GM23338 (cell line): ENCODE measurements at regions not wholly inside any gene's neighbourhood (a gene's known extent, or its start where the extent isn't known, plus 50 kb on each side); places are given as distances from the start of the nearest gene placed in this dataset.

ENCODE experiments used
- ATAC-seq: fragments of 200-7000 bp; cut with Tn5 transposase; 3 replicates; pipeline ENCODE4 v1.9.1; 2020
- DNase-seq: peaks from one replicate; pipeline ENCODE4 v3.0.0-alpha.2; 2015; ENCODE audit warnings: low spot score
- H2AFZ ChIP-seq: fragments of 200-600 bp; sonication (generic); 2 replicates; pipeline ENCODE4 v1.8.0; 2016; ENCODE audit warnings: antibody characterized with exemption, mild to moderate bottlenecking, moderate library complexity
- H3F3A ChIP-seq: fragments of 200-600 bp; sonication (generic); replicated peaks from 2 replicates; pipeline ENCODE4 v1.8.0; 2017; ENCODE audit warnings: antibody characterized with exemption, mixed run types, low read depth
- H3K27ac ChIP-seq: fragments of 200-600 bp; sonication (generic); 2 replicates; pipeline ENCODE4 v1.6.1; 2016; ENCODE audit warnings: low read depth
- H3K27me3 ChIP-seq: fragments of 200-600 bp; sonication (generic); 2 replicates; pipeline ENCODE4 v1.8.0; 2016; ENCODE audit warnings: mild to moderate bottlenecking, mixed run types, moderate library complexity; ENCODE audit not compliant: insufficient read depth
- H3K36me3 ChIP-seq: fragments of 200-600 bp; sonication (generic); 2 replicates; pipeline ENCODE4 v1.8.0; 2016; ENCODE audit warnings: mild to moderate bottlenecking; ENCODE audit not compliant: insufficient read depth
- H3K4me1 ChIP-seq: fragments of 200-600 bp; sonication (generic); 2 replicates; pipeline ENCODE4 v1.8.0; 2016; ENCODE audit warnings: mild to moderate bottlenecking, moderate library complexity; ENCODE audit not compliant: insufficient read depth
- H3K4me2 ChIP-seq: fragments of 200-600 bp; sonication (generic); 2 replicates; pipeline ENCODE4 v1.7.1; 2017; ENCODE audit warnings: mixed run types
- H3K4me3 ChIP-seq: fragments of 200-600 bp; sonication (generic); 2 replicates; pipeline ENCODE4 v1.6.1; 2016; ENCODE audit warnings: mixed run types
- H3K79me2 ChIP-seq: fragments of 200-600 bp; sonication (generic); replicated peaks from 2 replicates; pipeline ENCODE4 v1.8.0; 2017; ENCODE audit warnings: mild to moderate bottlenecking; ENCODE audit not compliant: insufficient read depth
- H3K9me2 ChIP-seq: fragments of 200-600 bp; sonication (generic); 2 replicates; pipeline ENCODE4 v1.8.0; 2017; ENCODE audit not compliant: insufficient read depth
- H4K20me1 ChIP-seq: fragments of 200-600 bp; sonication (generic); replicated peaks from 2 replicates; pipeline ENCODE4 v1.8.0; 2017; ENCODE audit warnings: mild to moderate bottlenecking; ENCODE audit not compliant: insufficient read depth
- H3K27ac Mint-ChIP-seq: 2 replicates; pipeline ENCODE4 v1.8.0; 2020; ENCODE audit warnings: inconsistent platforms, mild to moderate bottlenecking, moderate library complexity, mixed read lengths
- H3K27me3 Mint-ChIP-seq: 3 replicates; pipeline ENCODE4 v1.8.0; 2022; ENCODE audit warnings: low read depth, mild to moderate bottlenecking, moderate library complexity, mixed read lengths, inconsistent platforms; ENCODE audit not compliant: insufficient read depth, poor library complexity
- H3K36me3 Mint-ChIP-seq: 3 replicates; pipeline ENCODE4 v1.8.0; 2021; ENCODE audit warnings: low read depth, mild to moderate bottlenecking, inconsistent platforms, moderate library complexity, mixed read lengths
- H3K4me1 Mint-ChIP-seq: 3 replicates; pipeline ENCODE4 v1.8.0; 2020; ENCODE audit warnings: mild to moderate bottlenecking, inconsistent platforms, mixed read lengths
- H3K4me3 Mint-ChIP-seq: 3 replicates; pipeline ENCODE4 v1.8.0; 2021; ENCODE audit warnings: moderate library complexity, mild to moderate bottlenecking, inconsistent platforms, mixed read lengths
- H3K9me3 Mint-ChIP-seq: 3 replicates; pipeline ENCODE4 v1.8.0; 2020; ENCODE audit warnings: moderate library complexity, mild to moderate bottlenecking, inconsistent platforms, mixed read lengths
- CREB1 ChIP-seq: fragments of 250-450 bp; sonication (Bioruptor Pico); IDR thresholded peaks from 2 replicates; pipeline ENCODE4 v1.5.0; 2020; ENCODE audit warnings: low read depth, mild to moderate bottlenecking, moderate library complexity
- NANOG ChIP-seq: IDR thresholded peaks from 2 replicates; pipeline ENCODE4 v1.6.1; 2016; ENCODE audit warnings: antibody characterized with exemption, borderline replicate concordance
- POLR2AphosphoS5 ChIP-seq: IDR thresholded peaks from 2 replicates; pipeline ENCODE4 v1.6.1; 2016; ENCODE audit warnings: antibody characterized with exemption, low read depth
- TF ChIP-seq, protein P1 (sequence below): IDR thresholded peaks from one replicate; pipeline ENCODE4 v1.6.1; 2018; ENCODE audit warnings: antibody characterized with exemption; ENCODE audit not compliant: unreplicated experiment
- TF ChIP-seq, protein P2 (sequence below): fragments of 250-450 bp; sonication (Bioruptor Pico); IDR thresholded peaks from 2 replicates; pipeline ENCODE4 v1.5.0; 2020; ENCODE audit warnings: mild to moderate bottlenecking, moderate library complexity
- TF ChIP-seq, protein P3 (sequence below): IDR thresholded peaks from 2 replicates; pipeline ENCODE4 v1.6.1; 2016; ENCODE audit warnings: antibody characterized with exemption

DNA sequence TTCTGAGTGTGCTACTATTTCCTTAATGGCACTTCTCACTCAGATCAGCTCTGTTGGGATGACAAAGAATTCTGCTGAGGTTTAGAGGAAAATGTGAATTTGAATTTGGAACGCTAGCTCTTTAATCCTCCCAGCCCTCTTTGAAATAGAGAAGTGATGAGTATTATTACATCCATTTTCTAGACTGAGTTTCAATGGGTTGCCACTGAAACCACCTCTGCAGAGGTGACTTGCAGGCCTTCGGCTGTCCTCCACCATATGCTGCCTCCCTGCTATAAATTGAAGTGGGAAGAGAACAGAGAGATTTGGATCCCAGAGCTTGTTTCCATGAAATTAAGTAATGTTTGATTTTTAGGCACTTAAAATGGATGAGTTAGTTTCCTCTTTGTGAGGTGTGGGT, 363.2 kb upstream of the SNX7 start:
- Mint-ChIP-seq H3K36me3 (no peaks in the 10 kb centered on the region), H3K9me3 (no peaks in the 10 kb centered on the region; the same call in 2 of the 3 replicates), H3K27me3 (no peaks in the 10 kb centered on the region), H3K4me1 (peaks cover 3% of the 10 kb centered on the region; the same call in 1 of the 3 replicates), H3K27ac (0 out of 2 replicates have a peak overlapping the region, but pooled peaks have one; percentile 37), H3K4me3 (no peak overlapping the region)
- no peak for ATAC-seq
- Histone ChIP-seq H3K27me3 (no peaks in the 10 kb centered on the region), H3F3A (no peaks in the 10 kb centered on the region), H3K27ac (no peak overlapping the region), H3K36me3 (no peaks in the 10 kb centered on the region), H3K79me2 (no peaks in the 10 kb centered on the region), H3K4me3 (no peak overlapping the region), H3K4me2 (no peak overlapping the region), H2AFZ (no peak overlapping the region), H4K20me1 (no peaks in the 10 kb centered on the region), H3K9me2 (no peaks in the 10 kb centered on the region), H3K4me1 (no peaks in the 10 kb centered on the region)
- TF ChIP-seq NANOG, result no peak
- TF ChIP-seq, protein P1, sequence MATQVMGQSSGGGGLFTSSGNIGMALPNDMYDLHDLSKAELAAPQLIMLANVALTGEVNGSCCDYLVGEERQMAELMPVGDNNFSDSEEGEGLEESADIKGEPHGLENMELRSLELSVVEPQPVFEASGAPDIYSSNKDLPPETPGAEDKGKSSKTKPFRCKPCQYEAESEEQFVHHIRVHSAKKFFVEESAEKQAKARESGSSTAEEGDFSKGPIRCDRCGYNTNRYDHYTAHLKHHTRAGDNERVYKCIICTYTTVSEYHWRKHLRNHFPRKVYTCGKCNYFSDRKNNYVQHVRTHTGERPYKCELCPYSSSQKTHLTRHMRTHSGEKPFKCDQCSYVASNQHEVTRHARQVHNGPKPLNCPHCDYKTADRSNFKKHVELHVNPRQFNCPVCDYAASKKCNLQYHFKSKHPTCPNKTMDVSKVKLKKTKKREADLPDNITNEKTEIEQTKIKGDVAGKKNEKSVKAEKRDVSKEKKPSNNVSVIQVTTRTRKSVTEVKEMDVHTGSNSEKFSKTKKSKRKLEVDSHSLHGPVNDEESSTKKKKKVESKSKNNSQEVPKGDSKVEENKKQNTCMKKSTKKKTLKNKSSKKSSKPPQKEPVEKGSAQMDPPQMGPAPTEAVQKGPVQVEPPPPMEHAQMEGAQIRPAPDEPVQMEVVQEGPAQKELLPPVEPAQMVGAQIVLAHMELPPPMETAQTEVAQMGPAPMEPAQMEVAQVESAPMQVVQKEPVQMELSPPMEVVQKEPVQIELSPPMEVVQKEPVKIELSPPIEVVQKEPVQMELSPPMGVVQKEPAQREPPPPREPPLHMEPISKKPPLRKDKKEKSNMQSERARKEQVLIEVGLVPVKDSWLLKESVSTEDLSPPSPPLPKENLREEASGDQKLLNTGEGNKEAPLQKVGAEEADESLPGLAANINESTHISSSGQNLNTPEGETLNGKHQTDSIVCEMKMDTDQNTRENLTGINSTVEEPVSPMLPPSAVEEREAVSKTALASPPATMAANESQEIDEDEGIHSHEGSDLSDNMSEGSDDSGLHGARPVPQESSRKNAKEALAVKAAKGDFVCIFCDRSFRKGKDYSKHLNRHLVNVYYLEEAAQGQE, result no peak
- TF ChIP-seq, protein P2, sequence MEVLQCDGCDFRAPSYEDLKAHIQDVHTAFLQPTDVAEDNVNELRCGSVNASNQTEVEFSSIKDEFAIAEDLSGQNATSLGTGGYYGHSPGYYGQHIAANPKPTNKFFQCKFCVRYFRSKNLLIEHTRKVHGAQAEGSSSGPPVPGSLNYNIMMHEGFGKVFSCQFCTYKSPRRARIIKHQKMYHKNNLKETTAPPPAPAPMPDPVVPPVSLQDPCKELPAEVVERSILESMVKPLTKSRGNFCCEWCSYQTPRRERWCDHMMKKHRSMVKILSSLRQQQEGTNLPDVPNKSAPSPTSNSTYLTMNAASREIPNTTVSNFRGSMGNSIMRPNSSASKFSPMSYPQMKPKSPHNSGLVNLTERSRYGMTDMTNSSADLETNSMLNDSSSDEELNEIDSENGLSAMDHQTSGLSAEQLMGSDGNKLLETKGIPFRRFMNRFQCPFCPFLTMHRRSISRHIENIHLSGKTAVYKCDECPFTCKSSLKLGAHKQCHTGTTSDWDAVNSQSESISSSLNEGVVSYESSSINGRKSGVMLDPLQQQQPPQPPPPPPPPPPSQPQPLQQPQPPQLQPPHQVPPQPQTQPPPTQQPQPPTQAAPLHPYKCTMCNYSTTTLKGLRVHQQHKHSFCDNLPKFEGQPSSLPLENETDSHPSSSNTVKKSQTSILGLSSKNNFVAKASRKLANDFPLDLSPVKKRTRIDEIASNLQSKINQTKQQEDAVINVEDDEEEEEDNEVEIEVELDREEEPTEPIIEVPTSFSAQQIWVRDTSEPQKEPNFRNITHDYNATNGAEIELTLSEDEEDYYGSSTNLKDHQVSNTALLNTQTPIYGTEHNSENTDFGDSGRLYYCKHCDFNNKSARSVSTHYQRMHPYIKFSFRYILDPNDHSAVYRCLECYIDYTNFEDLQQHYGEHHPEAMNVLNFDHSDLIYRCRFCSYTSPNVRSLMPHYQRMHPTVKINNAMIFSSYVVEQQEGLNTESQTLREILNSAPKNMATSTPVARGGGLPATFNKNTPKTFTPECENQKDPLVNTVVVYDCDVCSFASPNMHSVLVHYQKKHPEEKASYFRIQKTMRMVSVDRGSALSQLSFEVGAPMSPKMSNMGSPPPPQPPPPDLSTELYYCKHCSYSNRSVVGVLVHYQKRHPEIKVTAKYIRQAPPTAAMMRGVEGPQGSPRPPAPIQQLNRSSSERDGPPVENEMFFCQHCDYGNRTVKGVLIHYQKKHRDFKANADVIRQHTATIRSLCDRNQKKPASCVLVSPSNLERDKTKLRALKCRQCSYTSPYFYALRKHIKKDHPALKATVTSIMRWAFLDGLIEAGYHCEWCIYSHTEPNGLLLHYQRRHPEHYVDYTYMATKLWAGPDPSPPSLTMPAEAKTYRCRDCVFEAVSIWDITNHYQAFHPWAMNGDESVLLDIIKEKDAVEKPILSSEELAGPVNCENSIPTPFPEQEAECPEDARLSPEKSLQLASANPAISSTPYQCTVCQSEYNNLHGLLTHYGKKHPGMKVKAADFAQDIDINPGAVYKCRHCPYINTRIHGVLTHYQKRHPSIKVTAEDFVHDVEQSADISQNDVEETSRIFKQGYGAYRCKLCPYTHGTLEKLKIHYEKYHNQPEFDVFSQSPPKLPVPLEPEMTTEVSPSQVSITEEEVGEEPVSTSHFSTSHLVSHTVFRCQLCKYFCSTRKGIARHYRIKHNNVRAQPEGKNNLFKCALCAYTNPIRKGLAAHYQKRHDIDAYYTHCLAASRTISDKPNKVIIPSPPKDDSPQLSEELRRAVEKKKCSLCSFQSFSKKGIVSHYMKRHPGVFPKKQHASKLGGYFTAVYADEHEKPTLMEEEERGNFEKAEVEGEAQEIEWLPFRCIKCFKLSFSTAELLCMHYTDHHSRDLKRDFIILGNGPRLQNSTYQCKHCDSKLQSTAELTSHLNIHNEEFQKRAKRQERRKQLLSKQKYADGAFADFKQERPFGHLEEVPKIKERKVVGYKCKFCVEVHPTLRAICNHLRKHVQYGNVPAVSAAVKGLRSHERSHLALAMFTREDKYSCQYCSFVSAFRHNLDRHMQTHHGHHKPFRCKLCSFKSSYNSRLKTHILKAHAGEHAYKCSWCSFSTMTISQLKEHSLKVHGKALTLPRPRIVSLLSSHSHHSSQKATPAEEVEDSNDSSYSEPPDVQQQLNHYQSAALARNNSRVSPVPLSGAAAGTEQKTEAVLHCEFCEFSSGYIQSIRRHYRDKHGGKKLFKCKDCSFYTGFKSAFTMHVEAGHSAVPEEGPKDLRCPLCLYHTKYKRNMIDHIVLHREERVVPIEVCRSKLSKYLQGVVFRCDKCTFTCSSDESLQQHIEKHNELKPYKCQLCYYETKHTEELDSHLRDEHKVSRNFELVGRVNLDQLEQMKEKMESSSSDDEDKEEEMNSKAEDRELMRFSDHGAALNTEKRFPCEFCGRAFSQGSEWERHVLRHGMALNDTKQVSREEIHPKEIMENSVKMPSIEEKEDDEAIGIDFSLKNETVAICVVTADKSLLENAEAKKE, result no peak
- TF ChIP-seq, protein P3, sequence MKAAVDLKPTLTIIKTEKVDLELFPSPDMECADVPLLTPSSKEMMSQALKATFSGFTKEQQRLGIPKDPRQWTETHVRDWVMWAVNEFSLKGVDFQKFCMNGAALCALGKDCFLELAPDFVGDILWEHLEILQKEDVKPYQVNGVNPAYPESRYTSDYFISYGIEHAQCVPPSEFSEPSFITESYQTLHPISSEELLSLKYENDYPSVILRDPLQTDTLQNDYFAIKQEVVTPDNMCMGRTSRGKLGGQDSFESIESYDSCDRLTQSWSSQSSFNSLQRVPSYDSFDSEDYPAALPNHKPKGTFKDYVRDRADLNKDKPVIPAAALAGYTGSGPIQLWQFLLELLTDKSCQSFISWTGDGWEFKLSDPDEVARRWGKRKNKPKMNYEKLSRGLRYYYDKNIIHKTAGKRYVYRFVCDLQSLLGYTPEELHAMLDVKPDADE, result no peak
- no peak for TF ChIP-seq POLR2AphosphoS5
- TF ChIP-seq CREB1 (CRISPR knock-in tag), result no peak
- DNase-seq, result no peak
